Astrocyte (in vitro differentiated cells and primary cell): ENCODE measurements at regions not wholly inside any gene's neighbourhood (a gene's known extent, or its start where the extent isn't known, plus 50 kb on each side); places are given as distances from the start of the nearest gene placed in this dataset.

ENCODE experiments used
- CTCF ChIP-seq: IDR thresholded peaks from 2 replicates; pipeline ENCODE4 v1.5.1; 2011; ENCODE audit warnings: low read depth, mild to moderate bottlenecking, inconsistent platforms, low read length, moderate library complexity; ENCODE audit not compliant: insufficient read depth
- EZH2 ChIP-seq: IDR thresholded peaks from 2 replicates; pipeline ENCODE4 v1.6.1; 2012; ENCODE audit warnings: mild to moderate bottlenecking, low read length, inconsistent platforms; ENCODE audit not compliant: insufficient read depth

- TF ChIP-seq CTCF (no peak), EZH2 (no peak)
Measured at GRCh38 chr6:63066055-63066704, 145.1 kb upstream of the FKBP1C start.
